ENCODE measurements at regions not wholly inside any gene's neighbourhood (a gene's known extent, or its start where the extent isn't known, plus 50 kb on each side); places are given as distances from the start of the nearest gene placed in this dataset.

DNA sequence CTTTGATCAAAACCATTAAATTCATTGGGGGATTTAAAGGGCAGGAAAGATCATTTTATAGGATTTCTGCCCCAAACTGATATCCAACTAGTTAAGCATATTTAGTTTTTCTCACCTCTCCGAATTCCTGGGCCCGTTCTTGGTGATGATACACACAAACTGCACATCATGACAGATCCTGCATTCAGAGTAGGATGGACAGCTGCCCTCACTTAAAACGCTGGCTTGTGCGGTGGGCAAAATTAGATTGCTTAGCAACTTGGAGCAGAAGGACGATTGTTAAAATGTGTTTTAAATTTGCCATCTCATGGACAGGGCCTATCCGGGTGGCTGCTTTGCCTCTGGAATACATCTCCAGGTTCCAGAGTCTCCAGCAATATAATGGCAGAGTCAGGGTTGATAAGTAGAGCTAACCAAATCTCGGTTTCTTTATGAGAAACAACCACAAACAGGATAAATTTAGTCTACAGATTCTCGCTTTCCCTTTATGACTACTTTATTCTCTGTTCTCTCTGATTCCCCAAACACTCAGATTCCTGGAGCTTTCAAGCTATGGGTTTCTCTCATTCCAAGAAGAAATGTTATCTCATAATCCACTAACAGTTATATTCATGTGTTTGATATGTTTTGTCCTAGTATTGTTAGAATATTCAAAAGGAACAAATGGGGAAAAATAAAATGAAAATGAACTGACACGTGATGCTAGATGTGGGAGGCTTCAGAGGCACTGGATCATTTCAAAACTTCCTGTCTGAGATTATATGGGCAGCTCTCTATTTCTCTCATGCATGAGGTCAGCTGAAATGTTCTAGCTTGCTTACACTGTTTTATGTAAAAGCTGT, 1014.1 kb upstream of the SEMA6D start:
- Histone ChIP-seq H4K20me1 (ENCODE audit: low read length) (no peaks in the 10 kb centered on the region), H3K27ac (ENCODE audit: low read length) (no peak overlapping the region), H3K79me2 (ENCODE audit: low read length) (no peaks in the 10 kb centered on the region), H3K9ac (ENCODE audit: low read length) (no peak overlapping the region), H2AFZ (ENCODE audit: low read length) (no peak overlapping the region), H3K36me3 (ENCODE audit: low read depth, low read length) (no peaks in the 10 kb centered on the region), H3K4me3 (ENCODE audit: low read length) (no peak overlapping the region), H3K9me2 (replicated peaks; ENCODE audit: low read length) (no peaks in the 10 kb centered on the region), H3F3A (ENCODE audit: low read length, unreplicated experiment) (no peaks in the 10 kb centered on the region), H3K4me2 (ENCODE audit: low read length) (no peak overlapping the region), H3K4me1 (ENCODE audit: insufficient read depth, low read length) (no peaks in the 10 kb centered on the region), H3K9me3 (ENCODE audit: low read length) (no peaks in the 10 kb centered on the region), H3K27me3 (ENCODE audit: low read length) (no peaks in the 10 kb centered on the region)
- intact Hi-C loops (cut with micrococcal nuclease): no loop called here
- BruUV-seq (replicated peaks): no TSS peak
- CTCF ChIA-PET: no interaction called here
- POLR2A ChIA-PET (ENCODE audit: unreplicated experiment): no interaction called here
- ATAC-seq: no peak
- TF ChIP-seq EZH2phosphoT487 (IDR thresholded peaks at IDR 0.05; ENCODE audit: borderline replicate concordance, low read length) (no peak), EZH2 (IDR thresholded peaks at IDR 0.05; ENCODE audit: low read length, unreplicated experiment) (no peak)
- TF ChIP-seq, protein P1, sequence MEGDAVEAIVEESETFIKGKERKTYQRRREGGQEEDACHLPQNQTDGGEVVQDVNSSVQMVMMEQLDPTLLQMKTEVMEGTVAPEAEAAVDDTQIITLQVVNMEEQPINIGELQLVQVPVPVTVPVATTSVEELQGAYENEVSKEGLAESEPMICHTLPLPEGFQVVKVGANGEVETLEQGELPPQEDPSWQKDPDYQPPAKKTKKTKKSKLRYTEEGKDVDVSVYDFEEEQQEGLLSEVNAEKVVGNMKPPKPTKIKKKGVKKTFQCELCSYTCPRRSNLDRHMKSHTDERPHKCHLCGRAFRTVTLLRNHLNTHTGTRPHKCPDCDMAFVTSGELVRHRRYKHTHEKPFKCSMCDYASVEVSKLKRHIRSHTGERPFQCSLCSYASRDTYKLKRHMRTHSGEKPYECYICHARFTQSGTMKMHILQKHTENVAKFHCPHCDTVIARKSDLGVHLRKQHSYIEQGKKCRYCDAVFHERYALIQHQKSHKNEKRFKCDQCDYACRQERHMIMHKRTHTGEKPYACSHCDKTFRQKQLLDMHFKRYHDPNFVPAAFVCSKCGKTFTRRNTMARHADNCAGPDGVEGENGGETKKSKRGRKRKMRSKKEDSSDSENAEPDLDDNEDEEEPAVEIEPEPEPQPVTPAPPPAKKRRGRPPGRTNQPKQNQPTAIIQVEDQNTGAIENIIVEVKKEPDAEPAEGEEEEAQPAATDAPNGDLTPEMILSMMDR (conservative IDR thresholded peaks at IDR 0.05; ENCODE audit: low read depth, low read length): no peak
- DNase-seq: no peak

- H3K9ac ChIP-seq (ENCODE audit: low read length): no peak overlapping the region
- H3K4me3 ChIP-seq (ENCODE audit: low read length): no peak overlapping the region
- H3K9me3 ChIP-seq (ENCODE audit: low read length): no peaks in the 10 kb centered on the region
- H3K9me2 ChIP-seq (replicated peaks; ENCODE audit: low read length): no peaks in the 10 kb centered on the region
- no peaks in the 10 kb centered on the region for H3K4me1 ChIP-seq (ENCODE audit: insufficient read depth, low read length)
- intact Hi-C loops (cut with micrococcal nuclease): no loop called here
- no peaks in the 10 kb centered on the region for H3F3A ChIP-seq (ENCODE audit: low read length, unreplicated experiment)
- DNase-seq (no peak), ATAC-seq (no peak)
- ChIA-PET POLR2A (ENCODE audit: unreplicated experiment) (no interaction called here), CTCF (no interaction called here)
- no peaks in the 10 kb centered on the region for H3K36me3 ChIP-seq (ENCODE audit: low read depth, low read length)
- BruUV-seq (replicated peaks): no TSS peak
- TF ChIP-seq EZH2phosphoT487 (IDR thresholded peaks at IDR 0.05; ENCODE audit: borderline replicate concordance, low read length): no peak
- no peak for TF ChIP-seq EZH2 (IDR thresholded peaks at IDR 0.05; ENCODE audit: low read length, unreplicated experiment)
- TF ChIP-seq, protein P1 (conservative IDR thresholded peaks at IDR 0.05; ENCODE audit: low read depth, low read length): no peak
- H4K20me1 ChIP-seq (ENCODE audit: low read length): no peaks in the 10 kb centered on the region
- H3K27ac ChIP-seq (ENCODE audit: low read length): no peak overlapping the region
- no peak overlapping the region for H2AFZ ChIP-seq (ENCODE audit: low read length)
- no peaks in the 10 kb centered on the region for H3K79me2 ChIP-seq (ENCODE audit: low read length)
- H3K4me2 ChIP-seq (ENCODE audit: low read length): no peak overlapping the region
- no peaks in the 10 kb centered on the region for H3K27me3 ChIP-seq (ENCODE audit: low read length)
These were observed 1013.3 kb upstream of the SEMA6D start for GRCh38 chr15:46703871-46704637.

- BruUV-seq (replicated peaks): no TSS peak
- no peaks in the 10 kb centered on the region for H3K9me3 ChIP-seq (ENCODE audit: low read length)
- H2AFZ ChIP-seq (ENCODE audit: low read length): no peak overlapping the region
- intact Hi-C loops (cut with micrococcal nuclease): no loop called here
- no peaks in the 10 kb centered on the region for H3K9me2 ChIP-seq (replicated peaks; ENCODE audit: low read length)
- H3K27me3 ChIP-seq (ENCODE audit: low read length): no peaks in the 10 kb centered on the region
- no peaks in the 10 kb centered on the region for H3F3A ChIP-seq (ENCODE audit: low read length, unreplicated experiment)
- no peaks in the 10 kb centered on the region for H3K79me2 ChIP-seq (ENCODE audit: low read length)
- H3K27ac ChIP-seq (ENCODE audit: low read length): no peak overlapping the region
- H3K4me3 ChIP-seq (ENCODE audit: low read length): no peak overlapping the region
- POLR2A ChIA-PET (ENCODE audit: unreplicated experiment): no interaction called here
- H3K4me1 ChIP-seq (ENCODE audit: insufficient read depth, low read length): no peaks in the 10 kb centered on the region
- H4K20me1 ChIP-seq (ENCODE audit: low read length): no peaks in the 10 kb centered on the region
- no peak overlapping the region for H3K4me2 ChIP-seq (ENCODE audit: low read length)
- no peak overlapping the region for H3K9ac ChIP-seq (ENCODE audit: low read length)
- CTCF ChIA-PET: no interaction called here
- no peak for ATAC-seq
- no peak for DNase-seq
- TF ChIP-seq EZH2 (IDR thresholded peaks at IDR 0.05; ENCODE audit: low read length, unreplicated experiment): no peak
- no peak for TF ChIP-seq EZH2phosphoT487 (IDR thresholded peaks at IDR 0.05; ENCODE audit: borderline replicate concordance, low read length)
- TF ChIP-seq, protein P1 (conservative IDR thresholded peaks at IDR 0.05; ENCODE audit: low read depth, low read length): no peak
- H3K36me3 ChIP-seq (ENCODE audit: low read depth, low read length): no peaks in the 10 kb centered on the region
These were observed 1009.9 kb upstream of the SEMA6D start for GRCh38 chr15:46707452-46707851.

Measured in PC-3 (cell line).